Astrocyte of the spinal cord (primary cell): ENCODE measurements at regions not wholly inside any gene's neighbourhood (a gene's known extent, or its start where the extent isn't known, plus 50 kb on each side); places are given as distances from the start of the nearest gene placed in this dataset.

Experiments used
- DNase-seq: peaks from one replicate; pipeline ENCODE4 v3.0.0; 2011; ENCODE audit warnings: low read depth, low spot score
- H3K4me3 ChIP-seq: 2 replicates; pipeline ENCODE4 v1.5.1; 2011; ENCODE audit warnings: low read depth, mild to moderate bottlenecking, low read length, moderate library complexity
- CTCF ChIP-seq: IDR thresholded peaks from 2 replicates; pipeline ENCODE4 v1.5.1; 2012; ENCODE audit warnings: low read depth, mild to moderate bottlenecking, low read length, inconsistent platforms
- in situ Hi-C: cut with HindIII; loops from 2 replicates; pipeline ENCODE4 v1.10.0; 2017; ENCODE audit warnings: low sequenced_read_pairs

DNA sequence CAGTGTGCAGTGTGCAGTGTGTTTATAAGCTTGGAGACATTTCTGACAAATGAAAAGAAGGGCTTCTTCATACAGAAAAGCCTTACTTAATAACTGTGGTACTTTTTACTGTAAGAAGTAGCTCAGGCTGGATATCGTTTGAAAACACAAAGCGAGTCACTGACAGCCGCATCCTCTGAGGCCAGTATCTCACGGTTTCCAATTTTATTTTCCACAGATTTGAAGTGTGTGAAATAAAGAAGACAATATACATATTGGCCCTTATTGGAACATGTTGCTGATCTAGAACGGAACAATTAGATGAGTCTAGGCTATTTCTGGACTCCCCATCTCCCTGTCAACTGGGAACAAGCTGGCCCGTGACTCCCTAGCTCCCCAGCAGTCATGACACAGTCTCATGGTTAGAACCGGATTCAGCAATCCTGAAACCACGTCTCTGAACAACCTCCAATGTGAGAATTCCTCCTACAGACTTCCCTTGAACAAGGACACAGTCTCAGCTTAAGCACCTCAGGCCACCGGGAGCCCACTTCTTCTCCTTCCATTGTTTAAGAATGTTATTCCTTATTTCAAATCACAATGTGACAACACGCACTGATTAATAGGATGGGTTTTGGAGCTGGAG, 484.5 kb downstream of the COG6 start:
- no peak for TF ChIP-seq CTCF
- H3K4me3 ChIP-seq: no peak overlapping the region
- no peak for DNase-seq
- in situ Hi-C loops: no loop called here

- DNase-seq: no peak
- no peak overlapping the region for H3K4me3 ChIP-seq
- in situ Hi-C loops: no loop called here
- no peak for TF ChIP-seq CTCF
These were observed 486.5 kb downstream of the COG6 start for GRCh38 chr13:40141859-40142555.

DNA sequence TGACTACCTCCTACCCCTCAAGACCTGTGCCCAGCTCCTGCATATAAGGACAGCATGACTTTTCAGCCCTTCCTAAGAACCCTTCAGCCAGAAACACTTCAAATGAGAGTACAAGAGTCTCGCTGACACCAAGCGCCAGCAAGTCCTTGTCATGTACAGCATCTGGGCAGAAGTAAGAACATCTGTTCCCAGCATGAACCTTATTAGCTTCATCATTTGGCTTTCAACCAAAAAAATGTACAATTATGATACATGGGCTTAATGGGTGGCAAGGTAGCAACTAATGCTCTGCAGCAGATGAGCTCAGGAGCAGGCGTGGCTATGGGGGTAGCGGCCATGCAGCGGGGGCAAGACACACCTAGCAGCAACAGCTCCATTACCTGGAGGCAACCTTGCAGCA, 487.6 kb downstream of the COG6 start:
- H3K4me3 ChIP-seq: no peak overlapping the region
- no peak for TF ChIP-seq CTCF
- no peak for DNase-seq
- in situ Hi-C loops: no loop called here

- in situ Hi-C loops: no loop called here
- H3K4me3 ChIP-seq: no peak overlapping the region
- no peak for DNase-seq
- no peak for TF ChIP-seq CTCF
These were observed 488.1 kb downstream of the COG6 start for GRCh38 chr13:40143559-40143958.

- in situ Hi-C loops: no loop called here
- H3K4me3 ChIP-seq: no peak overlapping the region
- no peak for TF ChIP-seq CTCF
- DNase-seq: no peak
These were observed 489.7 kb downstream of the COG6 start for GRCh38 chr13:40145139-40145538.

- TF ChIP-seq CTCF: no peak
- no peak overlapping the region for H3K4me3 ChIP-seq
- no peak for DNase-seq
- in situ Hi-C loops: no loop called here
These were observed 490.6 kb downstream of the COG6 start for GRCh38 chr13:40146063-40146462.
